NT2/D1 (cell line): ENCODE measurements at regions not wholly inside any gene's neighbourhood (a gene's known extent, or its start where the extent isn't known, plus 50 kb on each side); places are given as distances from the start of the nearest gene placed in this dataset.

Experiments
- DNase-seq: peaks from one replicate; pipeline ENCODE4 v3.0.0-alpha.2; 2011; ENCODE audit warnings: low read depth, low spot score
- H3K27me3 ChIP-seq: 2 replicates; pipeline ENCODE4 v1.6.0; 2011; ENCODE audit warnings: mild to moderate bottlenecking; ENCODE audit not compliant: insufficient read length, insufficient read depth
- H3K36me3 ChIP-seq: 2 replicates; pipeline ENCODE4 v1.6.1; 2011; ENCODE audit warnings: mild to moderate bottlenecking, low read length, mixed read lengths; ENCODE audit not compliant: insufficient read depth, insufficient read length
- H3K4me1 ChIP-seq: 2 replicates; pipeline ENCODE4 v1.5.1; 2011; ENCODE audit not compliant: insufficient read depth, insufficient read length
- H3K4me3 ChIP-seq: 2 replicates; pipeline ENCODE4 v1.5.1; 2011; ENCODE audit warnings: low read depth; ENCODE audit not compliant: insufficient read length
- H3K9ac ChIP-seq: 2 replicates; pipeline ENCODE4 v1.6.0; 2011; ENCODE audit warnings: low read depth; ENCODE audit not compliant: insufficient read length
- H3K9me3 ChIP-seq: 2 replicates; pipeline ENCODE4 v1.5.1; 2011; ENCODE audit warnings: mild to moderate bottlenecking, low read length; ENCODE audit not compliant: insufficient read depth
- SUZ12 ChIP-seq: IDR thresholded peaks from 2 replicates; pipeline ENCODE4 v1.6.1; 2011; ENCODE audit not compliant: insufficient read length, insufficient read depth; ENCODE audit errors: extremely low read depth
- YY1 ChIP-seq: IDR thresholded peaks from 2 replicates; pipeline ENCODE4 v1.6.1; 2011; ENCODE audit not compliant: insufficient read length, insufficient read depth
- ZNF274 ChIP-seq: IDR thresholded peaks from 2 replicates; pipeline ENCODE4 v1.6.1; 2011; ENCODE audit warnings: mild to moderate bottlenecking, low read depth, low read length

- no peak overlapping the region for H3K9ac ChIP-seq
- H3K4me3 ChIP-seq: no peak overlapping the region
- no peaks in the 10 kb centered on the region for H3K36me3 ChIP-seq
- H3K4me1 ChIP-seq: no peaks in the 10 kb centered on the region
- TF ChIP-seq SUZ12: no peak
- TF ChIP-seq YY1: no peak
- TF ChIP-seq ZNF274: no peak
- H3K9me3 ChIP-seq: no peaks in the 10 kb centered on the region
- no peaks in the 10 kb centered on the region for H3K27me3 ChIP-seq
- no peak for DNase-seq
These were observed 61.3 kb upstream of the METAP2 start for GRCh38 chr12:95412482-95413311.

- Histone ChIP-seq H3K9me3 (no peaks in the 10 kb centered on the region), H3K4me1 (no peaks in the 10 kb centered on the region), H3K36me3 (no peaks in the 10 kb centered on the region), H3K9ac (no peak overlapping the region), H3K4me3 (no peak overlapping the region), H3K27me3 (no peaks in the 10 kb centered on the region)
- TF ChIP-seq YY1: no peak
- TF ChIP-seq ZNF274: no peak
- no peak for TF ChIP-seq SUZ12
- no peak for DNase-seq
These were observed 60.4 kb upstream of the METAP2 start for GRCh38 chr12:95413576-95413975.

GRCh38 chr12:95415451-95415850, 58.5 kb upstream of the METAP2 start:
- no peak for TF ChIP-seq YY1
- TF ChIP-seq ZNF274: no peak
- no peak for TF ChIP-seq SUZ12
- H3K4me1 ChIP-seq: no peaks in the 10 kb centered on the region
- H3K4me3 ChIP-seq: no peak overlapping the region
- no peaks in the 10 kb centered on the region for H3K9me3 ChIP-seq
- H3K27me3 ChIP-seq: no peaks in the 10 kb centered on the region
- no peak for DNase-seq
- no peak overlapping the region for H3K9ac ChIP-seq
- H3K36me3 ChIP-seq: no peaks in the 10 kb centered on the region

GRCh38 chr12:95416111-95416636, 57.8 kb upstream of the METAP2 start:
- no peak for TF ChIP-seq YY1
- no peaks in the 10 kb centered on the region for H3K36me3 ChIP-seq
- no peak overlapping the region for H3K9ac ChIP-seq
- H3K4me3 ChIP-seq: no peak overlapping the region
- no peak for DNase-seq
- no peaks in the 10 kb centered on the region for H3K4me1 ChIP-seq
- no peaks in the 10 kb centered on the region for H3K9me3 ChIP-seq
- H3K27me3 ChIP-seq: no peaks in the 10 kb centered on the region

- no peak for TF ChIP-seq YY1
- TF ChIP-seq ZNF274: no peak
- no peak for TF ChIP-seq SUZ12
- Histone ChIP-seq H3K4me1 (no peaks in the 10 kb centered on the region), H3K36me3 (no peaks in the 10 kb centered on the region), H3K9me3 (no peaks in the 10 kb centered on the region), H3K4me3 (no peak overlapping the region), H3K9ac (no peak overlapping the region), H3K27me3 (no peaks in the 10 kb centered on the region)
- DNase-seq: no peak
These were observed 56.6 kb upstream of the METAP2 start for GRCh38 chr12:95417372-95417771.

GRCh38 chr12:95418142-95418541, 55.8 kb upstream of the METAP2 start:
- no peak overlapping the region for H3K9ac ChIP-seq
- H3K4me1 ChIP-seq: no peaks in the 10 kb centered on the region
- H3K36me3 ChIP-seq: no peaks in the 10 kb centered on the region
- no peak for DNase-seq
- no peak overlapping the region for H3K4me3 ChIP-seq
- H3K27me3 ChIP-seq: no peaks in the 10 kb centered on the region
- TF ChIP-seq SUZ12: no peak
- no peak for TF ChIP-seq ZNF274
- TF ChIP-seq YY1: no peak
- no peaks in the 10 kb centered on the region for H3K9me3 ChIP-seq
